ENCODE measurements at regions not wholly inside any gene's neighbourhood (a gene's known extent, or its start where the extent isn't known, plus 50 kb on each side); places are given as distances from the start of the nearest gene placed in this dataset.

DNA sequence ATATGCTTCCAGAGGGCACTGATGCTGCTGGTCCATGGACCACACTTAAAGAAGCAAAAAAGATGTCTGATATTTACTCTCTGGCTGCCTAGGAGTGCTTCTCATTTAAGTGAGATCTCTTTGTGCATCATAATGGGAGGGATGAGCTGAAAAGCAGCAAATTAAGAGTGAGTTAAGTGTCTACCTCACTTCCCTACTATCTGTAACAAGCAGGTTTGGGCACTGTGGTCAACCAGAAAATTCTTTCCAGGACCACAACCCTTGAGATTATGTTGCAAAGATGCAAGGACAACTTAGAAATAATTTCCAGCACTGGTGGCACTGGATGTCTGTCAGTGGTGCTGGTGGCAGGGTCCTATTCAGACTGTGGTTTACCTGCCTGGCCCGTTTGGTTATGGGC is 52.1 kb upstream of the USPL1 start:
- CTCF ChIA-PET: no interaction called here

More for the DNA sequence above, 52.1 kb upstream of the USPL1 start:
- dilution Hi-C loops (cut with HindIII; ENCODE audit: low sequenced_read_pairs, unreplicated experiment): no loop called here
- H2BK120ac ChIP-seq (ENCODE audit: low read depth, low read length): no peak overlapping the region
- peaks cover 3% of the 10 kb centered on the region; the same call in 1 of the 2 replicates for H3K4me1 ChIP-seq (ENCODE audit: control insufficient read depth, insufficient read depth, low read length)
- H4K5ac ChIP-seq (ENCODE audit: low read depth, low read length): no peak overlapping the region
- no peak overlapping the region for H2AK5ac ChIP-seq (ENCODE audit: low read depth, low read length)
- no peak for ATAC-seq (ENCODE audit: low read depth)
- in situ Hi-C loops (cut with MboI; ENCODE audit: low sequenced_read_pairs): no loop called here
- H4K20me1 ChIP-seq (ENCODE audit: insufficient read depth, low read length): no peaks in the 10 kb centered on the region
- no peak overlapping the region for H2AK9ac ChIP-seq (replicated peaks; ENCODE audit: low read depth, low read length, poor library complexity)
- no peak overlapping the region for H2BK20ac ChIP-seq (ENCODE audit: low read depth, low read length)
- BruUV-seq (replicated peaks): no TSS peak
- H3K56ac ChIP-seq (ENCODE audit: extremely low read depth, insufficient read depth, low read length): no peak overlapping the region
- H3K4me3 ChIP-seq (ENCODE audit: insufficient read depth, low read depth, low read length): no peak overlapping the region
- no peak overlapping the region for H3K4ac ChIP-seq (ENCODE audit: low read depth, low read length)
- no peak overlapping the region for H3K18ac ChIP-seq (ENCODE audit: low read depth, low read length)
- no peaks in the 10 kb centered on the region for H3K9me1 ChIP-seq (ENCODE audit: insufficient read depth, low read length)
- H2AFZ ChIP-seq (replicated peaks; ENCODE audit: low read length, poor library complexity): no peak overlapping the region
- H3K79me1 ChIP-seq (ENCODE audit: low read depth in 1 of 2, low read length in 2 of 2): no peaks in the 10 kb centered on the region; a peak in 1 of 4 replicates
- H3K27ac ChIP-seq (ENCODE audit: insufficient read depth, low read length): no peak overlapping the region
- no peak overlapping the region for H3K4me2 ChIP-seq (ENCODE audit: low read depth, low read length)
- WGBS, 2 experiments (ENCODE audit: extremely low coverage in 2 of 2, insufficient read length in 1 of 2): no CpG with 5 or more reads among the region's 1 CpG
- DNase-seq: no peak
- H4K91ac ChIP-seq (ENCODE audit: insufficient read depth, low read depth, low read length): no peak overlapping the region
- no peak overlapping the region for H3K14ac ChIP-seq (replicated peaks; ENCODE audit: low read depth, low read length)
- TF ChIP-seq BHLHE40 (IDR thresholded peaks at IDR 0.05; ENCODE audit: low read depth, low read length) (no peak), RFX5 (IDR thresholded peaks at IDR 0.05; ENCODE audit: low read depth, low read length) (no peak), MXI1 (IDR thresholded peaks at IDR 0.05; ENCODE audit: borderline replicate concordance, low read depth, low read length) (no peak), SMC3 (IDR thresholded peaks at IDR 0.05; ENCODE audit: low read depth, low read length) (no peak), CEBPB (IDR thresholded peaks at IDR 0.05; ENCODE audit: low read depth, low read length) (no peak), RAD21 (IDR thresholded peaks at IDR 0.05; ENCODE audit: low read length) (no peak), MAFK (IDR thresholded peaks at IDR 0.05; ENCODE audit: low read depth, low read length) (no peak), RCOR1 (IDR thresholded peaks at IDR 0.05; ENCODE audit: insufficient replicate concordance, low read length) (no peak), FOS (IDR thresholded peaks at IDR 0.05; ENCODE audit: low read depth, low read length) (no peak)
- TF ChIP-seq, protein P1, sequence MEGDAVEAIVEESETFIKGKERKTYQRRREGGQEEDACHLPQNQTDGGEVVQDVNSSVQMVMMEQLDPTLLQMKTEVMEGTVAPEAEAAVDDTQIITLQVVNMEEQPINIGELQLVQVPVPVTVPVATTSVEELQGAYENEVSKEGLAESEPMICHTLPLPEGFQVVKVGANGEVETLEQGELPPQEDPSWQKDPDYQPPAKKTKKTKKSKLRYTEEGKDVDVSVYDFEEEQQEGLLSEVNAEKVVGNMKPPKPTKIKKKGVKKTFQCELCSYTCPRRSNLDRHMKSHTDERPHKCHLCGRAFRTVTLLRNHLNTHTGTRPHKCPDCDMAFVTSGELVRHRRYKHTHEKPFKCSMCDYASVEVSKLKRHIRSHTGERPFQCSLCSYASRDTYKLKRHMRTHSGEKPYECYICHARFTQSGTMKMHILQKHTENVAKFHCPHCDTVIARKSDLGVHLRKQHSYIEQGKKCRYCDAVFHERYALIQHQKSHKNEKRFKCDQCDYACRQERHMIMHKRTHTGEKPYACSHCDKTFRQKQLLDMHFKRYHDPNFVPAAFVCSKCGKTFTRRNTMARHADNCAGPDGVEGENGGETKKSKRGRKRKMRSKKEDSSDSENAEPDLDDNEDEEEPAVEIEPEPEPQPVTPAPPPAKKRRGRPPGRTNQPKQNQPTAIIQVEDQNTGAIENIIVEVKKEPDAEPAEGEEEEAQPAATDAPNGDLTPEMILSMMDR (conservative IDR thresholded peaks at IDR 0.05; ENCODE audit: low read depth, low read length): no peak
- POLR2A ChIA-PET (ENCODE audit: unreplicated experiment): no interaction called here
- no peak overlapping the region for H2BK15ac ChIP-seq (ENCODE audit: low read depth, low read length)
- no peak overlapping the region for H3K9ac ChIP-seq (ENCODE audit: low read depth, low read length)
- intact Hi-C loops (cut with micrococcal nuclease): no loop called here
- no peaks in the 10 kb centered on the region for H3K27me3 ChIP-seq (ENCODE audit: control insufficient read depth, insufficient read depth, low read length)
- H3K36me3 ChIP-seq (ENCODE audit: control insufficient read depth, insufficient read depth, low read length): no peaks in the 10 kb centered on the region
- no peak overlapping the region for H3K23ac ChIP-seq (ENCODE audit: low read depth, low read length)
- H3K9me3 ChIP-seq (ENCODE audit: control insufficient read depth, insufficient read depth, low read length): no peaks in the 10 kb centered on the region
- H4K8ac ChIP-seq (ENCODE audit: low read depth in 2 of 2, low read length in 2 of 2): no peak overlapping the region
- no peak overlapping the region for H2BK5ac ChIP-seq (ENCODE audit: low read depth, low read length, poor library complexity, severe bottlenecking)
